Hepatocyte (in vitro differentiated cells): ENCODE measurements at regions not wholly inside any gene's neighbourhood (a gene's known extent, or its start where the extent isn't known, plus 50 kb on each side); places are given as distances from the start of the nearest gene placed in this dataset.

Experiments
- DNase-seq: peaks from one replicate; pipeline ENCODE4 v3.0.0-alpha.2; 2016; ENCODE audit warnings: low spot score
- H2AFZ ChIP-seq: fragments of 200-600 bp; sonication (generic); 2 replicates; pipeline ENCODE4 v1.6.0; 2016; ENCODE audit warnings: antibody characterized with exemption, mild to moderate bottlenecking
- H3K27ac ChIP-seq: fragments of 200-600 bp; sonication (generic); 2 replicates; pipeline ENCODE4 v1.5.1; 2016; ENCODE audit warnings: mild to moderate bottlenecking
- H3K27me3 ChIP-seq: fragments of 200-600 bp; sonication (generic); 2 replicates; pipeline ENCODE4 v1.6.1; 2016
- H3K36me3 ChIP-seq: fragments of 200-600 bp; sonication (generic); replicated peaks from 2 replicates; pipeline ENCODE4 v1.5.1; 2016; ENCODE audit warnings: low read depth; ENCODE audit not compliant: insufficient read depth
- H3K4me1 ChIP-seq: fragments of 200-600 bp; sonication (generic); 2 replicates; pipeline ENCODE4 v1.5.1; 2016; ENCODE audit warnings: mild to moderate bottlenecking, moderate library complexity; ENCODE audit not compliant: insufficient read depth
- H3K4me2 ChIP-seq: fragments of 200-600 bp; sonication (generic); 2 replicates; pipeline ENCODE4 v1.6.0; 2016
- H3K4me3 ChIP-seq: fragments of 200-600 bp; sonication (generic); 2 replicates; pipeline ENCODE4 v1.5.1; 2016; ENCODE audit warnings: mild to moderate bottlenecking
- H3K79me2 ChIP-seq: fragments of 200-600 bp; sonication (generic); 2 replicates; pipeline ENCODE4 v1.6.0; 2017; ENCODE audit warnings: mild to moderate bottlenecking
- H3K9me2 ChIP-seq: fragments of 200-600 bp; sonication (generic); replicated peaks from 2 replicates; pipeline ENCODE4 v1.6.0; 2017; ENCODE audit warnings: mild to moderate bottlenecking; ENCODE audit not compliant: insufficient read depth
- H3K9me3 ChIP-seq: fragments of 200-600 bp; sonication (generic); 2 replicates; pipeline ENCODE4 v1.5.1; 2016; ENCODE audit warnings: low read depth, mild to moderate bottlenecking
- H4K20me1 ChIP-seq: fragments of 200-600 bp; sonication (generic); 2 replicates; pipeline ENCODE4 v1.6.0; 2016; ENCODE audit warnings: mild to moderate bottlenecking; ENCODE audit not compliant: insufficient read depth, poor library complexity, severe bottlenecking
- CTCF ChIP-seq: fragments of 200-600 bp; sonication (generic); IDR thresholded peaks from 2 replicates; pipeline ENCODE4 v1.5.1; 2016; ENCODE audit warnings: antibody characterized with exemption, mild to moderate bottlenecking; ENCODE audit not compliant: poor library complexity
- EZH2 ChIP-seq: fragments of 200-600 bp; sonication (generic); IDR thresholded peaks from 2 replicates; pipeline ENCODE4 v1.6.1; 2016; ENCODE audit warnings: antibody characterized with exemption, mild to moderate bottlenecking, borderline replicate concordance
- EZH2phosphoT487 ChIP-seq: fragments of 200-600 bp; sonication (generic); IDR thresholded peaks from one replicate; pipeline ENCODE4 v1.6.1; 2018; ENCODE audit warnings: antibody characterized with exemption, mild to moderate bottlenecking, low read depth, moderate library complexity; ENCODE audit not compliant: unreplicated experiment, severe bottlenecking
- WGBS: methylation state at CpG from one replicate; pipeline ENCODE4 v1.1.6; 2016; ENCODE audit warnings: low lambda C conversion rate; ENCODE audit errors: missing lambda C conversion rate; 5-methylcytosine and 5-hydroxymethylcytosine counted together

GRCh38 chr3:83216919-83217594 is 1455.6 kb upstream of the GBE1 start:
- H3K9me3 ChIP-seq: no peaks in the 10 kb centered on the region
- H3K9me2 ChIP-seq: no peaks in the 10 kb centered on the region
- no peaks in the 10 kb centered on the region for H3K4me1 ChIP-seq
- TF ChIP-seq EZH2 (no peak), EZH2phosphoT487 (no peak), CTCF (no peak)
- no peaks in the 10 kb centered on the region for H3K79me2 ChIP-seq
- no peaks in the 10 kb centered on the region for H3K27me3 ChIP-seq
- H3K36me3 ChIP-seq: no peaks in the 10 kb centered on the region
- 94% methylated on average over 24 of the region's 24 CpGs for WGBS
- H2AFZ ChIP-seq: no peak overlapping the region
- DNase-seq: no peak
- H3K4me2 ChIP-seq: no peak overlapping the region
- no peak overlapping the region for H3K27ac ChIP-seq
- H3K4me3 ChIP-seq: no peak overlapping the region
- no peaks in the 10 kb centered on the region for H4K20me1 ChIP-seq

GRCh38 chr3:83195243-83195642 is 1433.8 kb upstream of the GBE1 start:
- Histone ChIP-seq H3K9me3 (no peaks in the 10 kb centered on the region), H3K9me2 (no peaks in the 10 kb centered on the region), H3K27ac (no peak overlapping the region), H3K27me3 (no peaks in the 10 kb centered on the region), H3K36me3 (no peaks in the 10 kb centered on the region), H2AFZ (no peak overlapping the region), H3K79me2 (no peaks in the 10 kb centered on the region), H3K4me3 (no peak overlapping the region), H4K20me1 (no peaks in the 10 kb centered on the region), H3K4me2 (no peak overlapping the region), H3K4me1 (no peaks in the 10 kb centered on the region)
- DNase-seq: no peak
- TF ChIP-seq CTCF (no peak), EZH2 (no peak), EZH2phosphoT487 (no peak)

- TF ChIP-seq EZH2phosphoT487 (no peak), EZH2 (no peak), CTCF (no peak)
- DNase-seq: no peak
- Histone ChIP-seq H4K20me1 (no peaks in the 10 kb centered on the region), H3K79me2 (no peaks in the 10 kb centered on the region), H3K4me1 (no peaks in the 10 kb centered on the region), H3K27ac (no peak overlapping the region), H3K4me3 (no peak overlapping the region), H3K36me3 (no peaks in the 10 kb centered on the region), H3K4me2 (no peak overlapping the region), H2AFZ (no peak overlapping the region), H3K27me3 (no peaks in the 10 kb centered on the region), H3K9me3 (no peaks in the 10 kb centered on the region), H3K9me2 (no peaks in the 10 kb centered on the region)
- WGBS: 76% methylated on average over 1 of the region's 1 CpG
Measured at GRCh38 chr3:83193526-83193925, 1432.1 kb upstream of the GBE1 start.

- Histone ChIP-seq H3K79me2 (no peaks in the 10 kb centered on the region), H3K36me3 (no peaks in the 10 kb centered on the region), H3K4me2 (no peak overlapping the region), H4K20me1 (no peaks in the 10 kb centered on the region), H3K4me3 (no peak overlapping the region), H2AFZ (no peak overlapping the region), H3K27me3 (no peaks in the 10 kb centered on the region), H3K9me3 (no peaks in the 10 kb centered on the region), H3K27ac (no peak overlapping the region), H3K9me2 (no peaks in the 10 kb centered on the region), H3K4me1 (no peaks in the 10 kb centered on the region)
- DNase-seq: no peak
- TF ChIP-seq CTCF: no peak
- no peak for TF ChIP-seq EZH2
- TF ChIP-seq EZH2phosphoT487: no peak
Measured at GRCh38 chr3:83189634-83190033, 1428.2 kb upstream of the GBE1 start.
